ENCODE measurements at regions not wholly inside any gene's neighbourhood (a gene's known extent, or its start where the extent isn't known, plus 50 kb on each side); places are given as distances from the start of the nearest gene placed in this dataset.

GRCh38 chr10:70963271-70963670 is 74.9 kb upstream of the PCBD1 start:
- Histone ChIP-seq H3K79me2 (ENCODE audit: insufficient read depth, low read depth) (no peaks in the 10 kb centered on the region), H3K4me2 (no peak overlapping the region), H2AFZ (ENCODE audit: low read depth) (no peak overlapping the region), H3K27ac (no peak overlapping the region), H4K20me1 (ENCODE audit: insufficient read depth) (no peaks in the 10 kb centered on the region), H3K9ac (no peak overlapping the region), H3K4me1 (ENCODE audit: low read depth, poor library complexity, severe bottlenecking) (peaks cover 14% of the 10 kb centered on the region), H3K36me3 (ENCODE audit: insufficient read depth) (no peaks in the 10 kb centered on the region), H3K27me3 (ENCODE audit: insufficient read depth, low read depth) (no peaks in the 10 kb centered on the region), H3K4me3 (IDR thresholded peaks at IDR 0.05; ENCODE audit: insufficient read depth, low read depth, low read length) (no peak overlapping the region)
- TF ChIP-seq, protein P1, sequence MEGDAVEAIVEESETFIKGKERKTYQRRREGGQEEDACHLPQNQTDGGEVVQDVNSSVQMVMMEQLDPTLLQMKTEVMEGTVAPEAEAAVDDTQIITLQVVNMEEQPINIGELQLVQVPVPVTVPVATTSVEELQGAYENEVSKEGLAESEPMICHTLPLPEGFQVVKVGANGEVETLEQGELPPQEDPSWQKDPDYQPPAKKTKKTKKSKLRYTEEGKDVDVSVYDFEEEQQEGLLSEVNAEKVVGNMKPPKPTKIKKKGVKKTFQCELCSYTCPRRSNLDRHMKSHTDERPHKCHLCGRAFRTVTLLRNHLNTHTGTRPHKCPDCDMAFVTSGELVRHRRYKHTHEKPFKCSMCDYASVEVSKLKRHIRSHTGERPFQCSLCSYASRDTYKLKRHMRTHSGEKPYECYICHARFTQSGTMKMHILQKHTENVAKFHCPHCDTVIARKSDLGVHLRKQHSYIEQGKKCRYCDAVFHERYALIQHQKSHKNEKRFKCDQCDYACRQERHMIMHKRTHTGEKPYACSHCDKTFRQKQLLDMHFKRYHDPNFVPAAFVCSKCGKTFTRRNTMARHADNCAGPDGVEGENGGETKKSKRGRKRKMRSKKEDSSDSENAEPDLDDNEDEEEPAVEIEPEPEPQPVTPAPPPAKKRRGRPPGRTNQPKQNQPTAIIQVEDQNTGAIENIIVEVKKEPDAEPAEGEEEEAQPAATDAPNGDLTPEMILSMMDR (conservative IDR thresholded peaks at IDR 0.05; ENCODE audit: low read depth, low read length): no peak

- TF ChIP-seq, protein P1 (conservative IDR thresholded peaks at IDR 0.05; ENCODE audit: low read depth, low read length): no peak
- Histone ChIP-seq H3K27me3 (ENCODE audit: insufficient read depth, low read depth) (no peaks in the 10 kb centered on the region), H3K4me3 (IDR thresholded peaks at IDR 0.05; ENCODE audit: insufficient read depth, low read depth, low read length) (no peak overlapping the region), H3K9ac (no peak overlapping the region), H3K4me2 (no peak overlapping the region), H3K27ac (no peak overlapping the region), H2AFZ (ENCODE audit: low read depth) (no peak overlapping the region), H3K79me2 (ENCODE audit: insufficient read depth, low read depth) (no peaks in the 10 kb centered on the region), H3K36me3 (ENCODE audit: insufficient read depth) (no peaks in the 10 kb centered on the region), H4K20me1 (ENCODE audit: insufficient read depth) (no peaks in the 10 kb centered on the region), H3K4me1 (ENCODE audit: low read depth, poor library complexity, severe bottlenecking) (peaks cover 24% of the 10 kb centered on the region)
Measured at GRCh38 chr10:70964245-70964644, 75.9 kb upstream of the PCBD1 start.

DNA sequence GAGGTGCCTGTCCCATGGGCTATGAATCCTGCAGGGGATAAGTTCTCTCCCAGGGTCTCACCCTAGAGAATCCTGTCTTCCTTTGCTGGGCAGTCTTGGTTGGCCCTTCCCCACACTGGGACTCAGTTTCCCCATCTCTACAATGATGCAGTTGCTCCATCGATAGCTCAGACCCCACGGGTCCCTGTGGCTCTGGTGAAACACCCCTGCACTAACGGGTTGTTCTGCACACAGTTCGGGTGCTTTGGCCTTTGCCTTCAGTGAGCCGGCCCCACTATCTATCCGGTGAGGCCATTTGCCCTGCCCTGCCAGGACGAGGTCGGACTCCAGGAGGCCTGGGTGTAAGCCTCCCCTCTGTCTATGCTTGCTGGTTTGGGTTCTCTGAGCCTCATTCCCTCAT is 76.5 kb upstream of the PCBD1 start:
- Histone ChIP-seq H3K4me3 (IDR thresholded peaks at IDR 0.05; ENCODE audit: insufficient read depth, low read depth, low read length) (no peak overlapping the region), H3K9ac (no peak overlapping the region), H3K4me1 (ENCODE audit: low read depth, poor library complexity, severe bottlenecking) (peaks cover 26% of the 10 kb centered on the region), H3K27ac (no peak overlapping the region), H3K79me2 (ENCODE audit: insufficient read depth, low read depth) (no peaks in the 10 kb centered on the region), H4K20me1 (ENCODE audit: insufficient read depth) (no peaks in the 10 kb centered on the region), H2AFZ (ENCODE audit: low read depth) (no peak overlapping the region), H3K27me3 (ENCODE audit: insufficient read depth, low read depth) (no peaks in the 10 kb centered on the region), H3K4me2 (no peak overlapping the region), H3K36me3 (ENCODE audit: insufficient read depth) (no peaks in the 10 kb centered on the region)
- TF ChIP-seq, protein P1 (conservative IDR thresholded peaks at IDR 0.05; ENCODE audit: low read depth, low read length): no peak

- Histone ChIP-seq H4K20me1 (ENCODE audit: insufficient read depth) (no peaks in the 10 kb centered on the region), H3K79me2 (ENCODE audit: insufficient read depth, low read depth) (no peaks in the 10 kb centered on the region), H3K9ac (no peak overlapping the region), H3K4me2 (no peak overlapping the region), H3K27ac (no peak overlapping the region), H3K4me3 (IDR thresholded peaks at IDR 0.05; ENCODE audit: insufficient read depth, low read depth, low read length) (no peak overlapping the region), H3K27me3 (ENCODE audit: insufficient read depth, low read depth) (no peaks in the 10 kb centered on the region), H3K36me3 (ENCODE audit: insufficient read depth) (no peaks in the 10 kb centered on the region), H3K4me1 (ENCODE audit: low read depth, poor library complexity, severe bottlenecking) (peaks cover 26% of the 10 kb centered on the region), H2AFZ (ENCODE audit: low read depth) (no peak overlapping the region)
- TF ChIP-seq, protein P1 (conservative IDR thresholded peaks at IDR 0.05; ENCODE audit: low read depth, low read length): no peak
Measured at GRCh38 chr10:70965566-70965965, 77.2 kb upstream of the PCBD1 start.

Data from KMS-11 (cell line).